Endodermal cell (in vitro differentiated cells): ENCODE measurements at regions not wholly inside any gene's neighbourhood (a gene's known extent, or its start where the extent isn't known, plus 50 kb on each side); places are given as distances from the start of the nearest gene placed in this dataset.

ENCODE experiments used
- DNase-seq: peaks from one replicate; pipeline ENCODE4 v3.0.0-alpha.2; 2017
- H3K27ac ChIP-seq: 2 replicates; pipeline ENCODE4 v1.5.1; 2013; ENCODE audit warnings: mild to moderate bottlenecking, low read depth, low read length, moderate library complexity
- H3K27me3 ChIP-seq: 2 replicates; pipeline ENCODE4 v1.6.1; 2013; ENCODE audit warnings: mild to moderate bottlenecking, low read length, moderate library complexity; ENCODE audit not compliant: insufficient read depth, control insufficient read depth, poor library complexity, severe bottlenecking
- H3K36me3 ChIP-seq: 2 replicates; pipeline ENCODE4 v1.7.0; 2013; ENCODE audit warnings: mild to moderate bottlenecking, low read length, moderate library complexity; ENCODE audit not compliant: control insufficient read depth, insufficient read depth
- H3K4me1 ChIP-seq: one replicate; pipeline ENCODE4 v1.7.0; 2013; ENCODE audit warnings: low read length; ENCODE audit not compliant: control insufficient read depth, insufficient read depth
- H3K4me3 ChIP-seq: 2 replicates; pipeline ENCODE4 v1.5.1; 2013; ENCODE audit warnings: mild to moderate bottlenecking, low read length, moderate library complexity
- H3K9ac ChIP-seq: 2 replicates; pipeline ENCODE4 v1.6.1; 2013; ENCODE audit warnings: mild to moderate bottlenecking, low read length, moderate library complexity; ENCODE audit not compliant: poor library complexity, severe bottlenecking; ENCODE audit errors: extremely low read depth
- H3K9me3 ChIP-seq: 2 replicates; pipeline ENCODE4 v1.6.1; 2013; ENCODE audit warnings: mild to moderate bottlenecking, low read length, moderate library complexity; ENCODE audit not compliant: control insufficient read depth
- H3K27ac Mint-ChIP-seq: 2 replicates; pipeline ENCODE4 v1.8.0; 2020; ENCODE audit warnings: mixed read lengths
- H3K27me3 Mint-ChIP-seq: 2 replicates; pipeline ENCODE4 v1.8.0; 2021; ENCODE audit warnings: mild to moderate bottlenecking, mixed read lengths; ENCODE audit not compliant: insufficient read depth
- H3K36me3 Mint-ChIP-seq: 2 replicates; pipeline ENCODE4 v1.8.0; 2020; ENCODE audit warnings: low read depth, mixed read lengths
- H3K4me1 Mint-ChIP-seq: 2 replicates; pipeline ENCODE4 v1.8.0; 2020; ENCODE audit warnings: mixed read lengths
- H3K4me3 Mint-ChIP-seq: 2 replicates; pipeline ENCODE4 v1.8.0; 2020; ENCODE audit warnings: mild to moderate bottlenecking, moderate library complexity, mixed read lengths
- H3K9me3 Mint-ChIP-seq: 2 replicates; pipeline ENCODE4 v1.8.0; 2020; ENCODE audit warnings: mild to moderate bottlenecking, mixed read lengths
- CTCF ChIP-seq: fragments of 200-600 bp; sonication (generic); conservative IDR thresholded peaks from 2 replicates; pipeline ENCODE4 v1.5.0; 2021; ENCODE audit warnings: antibody characterized with exemption, mild to moderate bottlenecking
- WGBS, 2 experiments: methylation state at CpG; one replicate each; pipeline versions ENCODE4 v1.1.5 to v1.1.7; 2013; ENCODE audit warnings: missing lambda C conversion rate in 2 of 2, mixed read lengths in 1 of 2; ENCODE audit not compliant: insufficient coverage in 1 of 2, insufficient read length in 1 of 2; 5-methylcytosine and 5-hydroxymethylcytosine counted together

- H3K9me3 Mint-ChIP-seq: no peaks in the 10 kb centered on the region
- Histone ChIP-seq H3K9ac (no peak overlapping the region), H3K27ac (no peak overlapping the region), H3K27me3 (no peaks in the 10 kb centered on the region), H3K4me3 (no peak overlapping the region), H3K9me3 (no peaks in the 10 kb centered on the region), H3K4me1 (no peaks in the 10 kb centered on the region), H3K36me3 (no peaks in the 10 kb centered on the region)
- H3K27me3 Mint-ChIP-seq: no peaks in the 10 kb centered on the region
- DNase-seq: no peak
- TF ChIP-seq CTCF: no peak
- WGBS, 2 experiments: 81 to 83% methylated on average over 1 to 4 of the region's 4 CpGs
- H3K36me3 Mint-ChIP-seq: no peaks in the 10 kb centered on the region
- H3K4me1 Mint-ChIP-seq: peaks cover 7% of the 10 kb centered on the region
- no peak overlapping the region for H3K27ac Mint-ChIP-seq
- no peak overlapping the region for H3K4me3 Mint-ChIP-seq
Observed at GRCh38 chr11:33945481-33946268, 53.8 kb upstream of the LMO2 start.

- Histone ChIP-seq H3K4me3 (no peak overlapping the region), H3K27ac (no peak overlapping the region), H3K4me1 (no peaks in the 10 kb centered on the region), H3K9ac (no peak overlapping the region), H3K9me3 (no peaks in the 10 kb centered on the region), H3K27me3 (no peaks in the 10 kb centered on the region), H3K36me3 (no peaks in the 10 kb centered on the region)
- Mint-ChIP-seq H3K4me3 (no peak overlapping the region), H3K9me3 (no peaks in the 10 kb centered on the region), H3K27ac (no peak overlapping the region), H3K36me3 (no peaks in the 10 kb centered on the region), H3K4me1 (peaks cover 7% of the 10 kb centered on the region), H3K27me3 (no peaks in the 10 kb centered on the region)
- 93% methylated on average over 4 to 6 of the region's 6 CpGs for WGBS, 2 experiments
- no peak for DNase-seq
- no peak for TF ChIP-seq CTCF
Observed at GRCh38 chr11:33944693-33945424, 53.0 kb upstream of the LMO2 start.

- H3K36me3 Mint-ChIP-seq: no peaks in the 10 kb centered on the region
- Histone ChIP-seq H3K9me3 (no peaks in the 10 kb centered on the region), H3K27me3 (no peaks in the 10 kb centered on the region), H3K36me3 (no peaks in the 10 kb centered on the region), H3K27ac (no peak overlapping the region), H3K4me3 (no peak overlapping the region), H3K9ac (no peak overlapping the region), H3K4me1 (no peaks in the 10 kb centered on the region)
- WGBS, 2 experiments: 72 to 96% methylated on average over 2 to 3 of the region's 3 CpGs
- no peak for DNase-seq
- H3K27ac Mint-ChIP-seq: no peak overlapping the region
- H3K27me3 Mint-ChIP-seq: no peaks in the 10 kb centered on the region
- H3K9me3 Mint-ChIP-seq: no peaks in the 10 kb centered on the region
- TF ChIP-seq CTCF: no peak
- H3K4me1 Mint-ChIP-seq: peaks cover 7% of the 10 kb centered on the region
- H3K4me3 Mint-ChIP-seq: no peak overlapping the region
Observed at GRCh38 chr11:33944345-33944692, 52.4 kb upstream of the LMO2 start.
